CD4-positive, alpha-beta T cell (primary cell): ENCODE measurements at regions not wholly inside any gene's neighbourhood (a gene's known extent, or its start where the extent isn't known, plus 50 kb on each side); places are given as distances from the start of the nearest gene placed in this dataset.

Experiments used
- ATAC-seq: fragments of 200-7000 bp; cut with Tn5 transposase; one replicate; pipeline ENCODE4 v1.10.0; 2022; ENCODE audit warnings: mild to moderate bottlenecking; ENCODE audit not compliant: poor library complexity
- CTCF ChIA-PET: fragments of 350-600 bp; sonication (Branson Sonifier 250); formaldehyde crosslinking; loops from one replicate; lab custom pipeline; 2021; ENCODE audit warnings: antibody characterized with exemption, inconsistent platforms; lab: Charles Lee
- POLR2A ChIA-PET: fragments of 350-600 bp; sonication (Branson Sonifier 250); formaldehyde crosslinking; loops from one replicate; lab custom pipeline; 2021; ENCODE audit warnings: antibody characterized with exemption, inconsistent platforms; lab: Charles Lee
- DNase-seq, 14 experiments: peaks; one replicate each; pipeline ENCODE4 v3.0.0-alpha.2; 2013 to 2020; ENCODE audit warnings: mixed read lengths in 2 of 14
- H3K27ac ChIP-seq, 2 donors: one replicate each; pipeline versions ENCODE4 v1.5.1 to v1.7.0; 2013; ENCODE audit warnings: low read length in 2 of 2, low read depth in 1 of 2, mild to moderate bottlenecking in 1 of 2
- H3K27me3 ChIP-seq, 2 experiments: 1 replicate in 1 of 2; 2 replicates in 1 of 2; pipeline versions ENCODE4 v1.6.1 to v1.7.0; 2013; ENCODE audit warnings: low read length in 2 of 2, control low read depth in 1 of 2, mild to moderate bottlenecking in 1 of 2, moderate library complexity in 1 of 2; ENCODE audit not compliant: insufficient read depth in 2 of 2, control insufficient read depth in 1 of 2
- H3K36me3 ChIP-seq: one replicate; pipeline ENCODE4 v1.6.1; 2013; ENCODE audit warnings: low read length, control low read depth; ENCODE audit not compliant: insufficient read depth
- H3K4me1 ChIP-seq: one replicate; pipeline ENCODE4 v1.6.1; 2013; ENCODE audit warnings: low read length, control low read depth; ENCODE audit not compliant: insufficient read depth
- H3K4me3 ChIP-seq: one replicate; pipeline ENCODE4 v1.5.1; 2013; ENCODE audit warnings: mild to moderate bottlenecking, low read length, moderate library complexity
- H3K9me3 ChIP-seq, 2 experiments: 1 replicate in 1 of 2; 2 replicates in 1 of 2; pipeline versions ENCODE4 v1.6.1 to v1.7.0; 2013; ENCODE audit warnings: low read length in 2 of 2, mild to moderate bottlenecking in 2 of 2, control low read depth in 1 of 2, moderate library complexity in 1 of 2; ENCODE audit not compliant: control insufficient read depth in 1 of 2, insufficient read depth in 1 of 2
- H3K27ac Mint-ChIP-seq: one replicate; pipeline ENCODE4 v1.8.0; 2020; ENCODE audit warnings: mixed read lengths
- H3K27me3 Mint-ChIP-seq: one replicate; pipeline ENCODE4 v1.8.0; 2021; ENCODE audit warnings: mixed read lengths
- H3K36me3 Mint-ChIP-seq: one replicate; pipeline ENCODE4 v1.8.0; 2021; ENCODE audit warnings: low read depth, mixed read lengths
- H3K4me1 Mint-ChIP-seq: one replicate; pipeline ENCODE4 v1.8.0; 2021; ENCODE audit warnings: low read depth, mixed read lengths
- H3K4me3 Mint-ChIP-seq: one replicate; pipeline ENCODE4 v1.8.0; 2020; ENCODE audit warnings: mild to moderate bottlenecking, mixed read lengths
- H3K9me3 Mint-ChIP-seq: one replicate; pipeline ENCODE4 v1.8.0; 2020; ENCODE audit warnings: mixed read lengths
- CTCF ChIP-seq: fragments of 200-600 bp; IDR thresholded peaks from one replicate; pipeline ENCODE4 v1.8.0; 2022; ENCODE audit warnings: antibody characterized with exemption, mild to moderate bottlenecking
- intact Hi-C, 2 experiments: fragments of 100-400 bp; cut with DNase I in 1 of 2; cut with micrococcal nuclease in 1 of 2; formaldehyde crosslinking; loops; one replicate each; pipeline versions ENCODE4 v1.15.1 to v1.9.0; 2023 to 2025; cut with DNase I, micrococcal nuclease

GRCh38 chr5:3187771-3188425 lies 407.7 kb upstream of the IRX1 start:
- ATAC-seq, result no peak
- POLR2A ChIA-PET, result no interaction called here
- Mint-ChIP-seq H3K27ac (no peak overlapping the region), H3K4me3 (no peak overlapping the region), H3K4me1 (no peaks in the 10 kb centered on the region), H3K9me3 (no peaks in the 10 kb centered on the region), H3K27me3 (no peaks in the 10 kb centered on the region), H3K36me3 (no peaks in the 10 kb centered on the region)
- TF ChIP-seq CTCF, result no peak
- DNase-seq, result no peak
- H3K27me3 ChIP-seq, result no peaks in the 10 kb centered on the region
- H3K9me3 ChIP-seq, result peaks cover 0 to 18% of the 10 kb centered on the region in 2 experiments
- no peak overlapping the region for H3K27ac ChIP-seq
- no peaks in the 10 kb centered on the region for H3K4me1 ChIP-seq
- CTCF ChIA-PET, result no interaction called here
- intact Hi-C loops, result no loop called here
- no peak overlapping the region for H3K4me3 ChIP-seq
- no peaks in the 10 kb centered on the region for H3K36me3 ChIP-seq

DNA sequence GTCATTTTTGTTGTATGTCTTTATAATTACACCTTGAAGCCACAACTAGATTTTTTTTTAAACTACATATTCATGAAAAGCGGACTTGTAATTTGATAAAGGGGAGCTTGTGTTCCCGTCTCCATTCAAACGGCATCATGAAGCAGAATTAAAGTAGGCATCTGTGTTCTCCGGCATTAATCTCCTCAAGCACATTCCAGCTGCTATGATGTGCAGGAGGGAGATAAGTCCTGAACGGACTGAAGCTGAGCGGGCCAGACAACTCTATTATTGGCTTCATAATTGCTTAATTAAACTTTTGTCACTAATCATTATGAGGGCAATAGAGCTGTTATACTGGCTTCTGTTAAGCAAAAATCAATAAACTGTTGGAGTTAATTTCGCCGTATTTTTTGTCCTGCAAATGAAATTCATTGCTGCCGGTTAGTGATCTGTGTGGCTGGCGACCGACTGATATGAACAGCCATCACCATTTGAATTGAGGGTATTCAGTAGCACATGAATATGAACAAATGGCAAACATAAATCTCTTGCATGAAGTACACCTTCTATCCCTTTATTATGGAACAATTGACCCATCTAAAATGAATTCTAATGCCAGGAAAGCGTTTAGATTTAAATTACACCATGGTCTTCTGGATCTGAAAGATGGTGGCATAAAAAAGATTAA lies 408.8 kb upstream of the IRX1 start:
- Histone ChIP-seq H3K27me3 (no peaks in the 10 kb centered on the region), H3K4me1 (no peaks in the 10 kb centered on the region), H3K9me3 (peaks cover 0 to 18% of the 10 kb centered on the region in 2 experiments), H3K4me3 (no peak overlapping the region), H3K36me3 (no peaks in the 10 kb centered on the region), H3K27ac (no peak overlapping the region)
- ATAC-seq (no peak), DNase-seq (no peak)
- H3K36me3 Mint-ChIP-seq, result no peaks in the 10 kb centered on the region
- no peaks in the 10 kb centered on the region for H3K27me3 Mint-ChIP-seq
- no peaks in the 10 kb centered on the region for H3K9me3 Mint-ChIP-seq
- no peaks in the 10 kb centered on the region for H3K4me1 Mint-ChIP-seq
- H3K27ac Mint-ChIP-seq, result no peak overlapping the region
- no peak overlapping the region for H3K4me3 Mint-ChIP-seq
- no peak for TF ChIP-seq CTCF
- CTCF ChIA-PET, result no interaction called here
- intact Hi-C loops, result no loop called here
- POLR2A ChIA-PET, result no interaction called here

DNA sequence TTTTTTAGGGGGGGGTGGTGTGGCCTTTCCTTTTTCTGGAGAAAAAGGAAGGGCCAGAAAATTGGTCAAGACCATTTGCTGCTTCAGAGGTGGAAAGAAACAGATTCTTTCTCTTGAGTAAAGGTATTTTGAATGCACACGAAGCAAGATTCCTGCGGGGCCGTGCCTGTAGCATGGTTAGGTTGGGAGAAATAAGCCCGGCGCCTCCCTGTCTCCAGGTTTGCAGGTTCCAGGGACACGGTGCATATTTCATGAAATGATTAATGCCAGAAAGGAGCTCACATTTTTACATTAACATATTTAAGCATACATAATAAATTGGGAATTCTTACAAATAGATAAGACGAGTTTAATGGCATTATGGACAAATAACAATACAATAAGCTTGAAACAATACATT lies 409.5 kb upstream of the IRX1 start:
- ChIA-PET POLR2A (no interaction called here), CTCF (no interaction called here)
- Mint-ChIP-seq H3K9me3 (no peaks in the 10 kb centered on the region), H3K4me3 (no peak overlapping the region), H3K27ac (no peak overlapping the region), H3K27me3 (no peaks in the 10 kb centered on the region), H3K36me3 (no peaks in the 10 kb centered on the region), H3K4me1 (no peaks in the 10 kb centered on the region)
- ATAC-seq (no peak), DNase-seq (no peak)
- peaks cover 0 to 17% of the 10 kb centered on the region in 2 experiments for H3K9me3 ChIP-seq
- H3K36me3 ChIP-seq, result no peaks in the 10 kb centered on the region
- H3K4me1 ChIP-seq, result no peaks in the 10 kb centered on the region
- no peak overlapping the region for H3K27ac ChIP-seq
- intact Hi-C loops, result no loop called here
- H3K4me3 ChIP-seq, result no peak overlapping the region
- no peaks in the 10 kb centered on the region for H3K27me3 ChIP-seq
- TF ChIP-seq CTCF, result no peak
